Activated CD8-positive, alpha-beta memory T cell treated with anti-CD3 and anti-CD28 coated beads for 48 hours (primary cell): ENCODE measurements at regions not wholly inside any gene's neighbourhood (a gene's known extent, or its start where the extent isn't known, plus 50 kb on each side); places are given as distances from the start of the nearest gene placed in this dataset.
"Not testable (repeated sequence)": the region's sequence is repeated elsewhere in the genome, so short reads cannot be mapped to it uniquely, and the experiment has no call there.

Experiments
- DNase-seq, 3 experiments: peaks; one replicate each; pipeline ENCODE4 v3.0.0-alpha.2; 2020; ENCODE audit warnings: low read depth in 2 of 3, low spot score in 2 of 3

GRCh38 chr20:11976966-11977365 lies 59.3 kb downstream of the BTBD3 start:
- no peak for DNase-seq

GRCh38 chr20:11978496-11978895 lies 60.8 kb downstream of the BTBD3 start:
- DNase-seq, result no peak

- DNase-seq, result no peak
Measured at GRCh38 chr20:11979306-11979990, 61.8 kb downstream of the BTBD3 start.

- no peak for DNase-seq
Measured at GRCh38 chr20:11980263-11980662, 62.6 kb downstream of the BTBD3 start.

- no peak for DNase-seq
Measured at GRCh38 chr20:11981366-11981947, 63.8 kb downstream of the BTBD3 start.

- no peak for DNase-seq
Measured at GRCh38 chr20:11982289-11982954, 64.7 kb downstream of the BTBD3 start.

- no peak for DNase-seq
Measured at GRCh38 chr20:11982955-11983470, 65.3 kb downstream of the BTBD3 start.

GRCh38 chr20:11986954-11987353 lies 69.3 kb downstream of the BTBD3 start:
- DNase-seq, result no peak

GRCh38 chr20:11987526-11987925 lies 69.8 kb downstream of the BTBD3 start:
- DNase-seq, result no peak

- DNase-seq, result no peak
Measured at GRCh38 chr20:11989018-11989771, 71.5 kb downstream of the BTBD3 start.

GRCh38 chr20:11992426-11992825 lies 74.7 kb downstream of the BTBD3 start:
- DNase-seq, result no peak

- DNase-seq, result no peak
Measured at GRCh38 chr20:11993886-11994461, 76.3 kb downstream of the BTBD3 start.

GRCh38 chr20:11995805-11996567 lies 78.3 kb downstream of the BTBD3 start:
- DNase-seq, result no peak

- not testable (repeated sequence) for DNase-seq
Measured at GRCh38 chr20:12004776-12005175, 87.1 kb downstream of the BTBD3 start.

GRCh38 chr20:12012241-12013222 lies 94.8 kb downstream of the BTBD3 start:
- peak in 1 of 3 experiments; percentile 5 for DNase-seq

GRCh38 chr20:12014276-12014675 lies 96.6 kb downstream of the BTBD3 start:
- DNase-seq, result no peak

- DNase-seq, result no peak
Measured at GRCh38 chr20:12014736-12015135, 97.0 kb downstream of the BTBD3 start.

GRCh38 chr20:12016291-12016690 lies 98.6 kb downstream of the BTBD3 start:
- no peak for DNase-seq

- DNase-seq, result no peak
Measured at GRCh38 chr20:12019715-12020114, 102.0 kb downstream of the BTBD3 start.
